ENCODE measurements at regions not wholly inside any gene's neighbourhood (a gene's known extent, or its start where the extent isn't known, plus 50 kb on each side); places are given as distances from the start of the nearest gene placed in this dataset.
"Not testable (repeated sequence)": the region's sequence is repeated elsewhere in the genome, so short reads cannot be mapped to it uniquely, and the experiment has no call there.

- DNase-seq (ENCODE audit: extremely low read depth in 1 of 11, low read depth in 9 of 11, low spot score in 4 of 11) = no peak
These were observed 283.8 kb upstream of the CA10 start for GRCh38 chr17:52442350-52442749.

GRCh38 chr17:52420555-52421078, 262.1 kb upstream of the CA10 start:
- DNase-seq (ENCODE audit: extremely low read depth in 1 of 11, low read depth in 9 of 11, low spot score in 4 of 11) = no peak

GRCh38 chr17:52419229-52419641, 260.7 kb upstream of the CA10 start:
- DNase-seq (ENCODE audit: extremely low read depth in 1 of 11, low read depth in 9 of 11, low spot score in 4 of 11) = no peak

GRCh38 chr17:52410781-52411180, 252.3 kb upstream of the CA10 start:
- no peak for DNase-seq (ENCODE audit: extremely low read depth in 1 of 11, low read depth in 9 of 11, low spot score in 4 of 11)

- DNase-seq (ENCODE audit: extremely low read depth in 1 of 11, low read depth in 9 of 11, low spot score in 4 of 11) = not testable (repeated sequence)
These were observed 250.7 kb upstream of the CA10 start for GRCh38 chr17:52409222-52409621.

- DNase-seq (ENCODE audit: extremely low read depth in 1 of 11, low read depth in 9 of 11, low spot score in 4 of 11) = no peak
These were observed 236.8 kb upstream of the CA10 start for GRCh38 chr17:52395308-52395707.

- DNase-seq (ENCODE audit: extremely low read depth in 1 of 11, low read depth in 9 of 11, low spot score in 4 of 11) = no peak
These were observed 231.9 kb upstream of the CA10 start for GRCh38 chr17:52390422-52390821.

GRCh38 chr17:52389632-52390031, 231.1 kb upstream of the CA10 start:
- DNase-seq (ENCODE audit: extremely low read depth in 1 of 11, low read depth in 9 of 11, low spot score in 4 of 11) = no peak

GRCh38 chr17:52388941-52389340, 230.4 kb upstream of the CA10 start:
- no peak for DNase-seq (ENCODE audit: extremely low read depth in 1 of 11, low read depth in 9 of 11, low spot score in 4 of 11)

GRCh38 chr17:52384695-52385094, 226.2 kb upstream of the CA10 start:
- DNase-seq (ENCODE audit: extremely low read depth in 1 of 11, low read depth in 9 of 11, low spot score in 4 of 11) = no peak

GRCh38 chr17:52383493-52384100, 225.1 kb upstream of the CA10 start:
- DNase-seq (ENCODE audit: extremely low read depth in 1 of 11, low read depth in 9 of 11, low spot score in 4 of 11) = peak; percentile 8 to 62 (median 34)

- DNase-seq (ENCODE audit: extremely low read depth in 1 of 11, low read depth in 9 of 11, low spot score in 4 of 11) = no peak
These were observed 220.3 kb upstream of the CA10 start for GRCh38 chr17:52378860-52379259.

GRCh38 chr17:52376137-52376536, 217.6 kb upstream of the CA10 start:
- DNase-seq (ENCODE audit: extremely low read depth in 1 of 11, low read depth in 9 of 11, low spot score in 4 of 11) = no peak

GRCh38 chr17:52368886-52369285, 210.4 kb upstream of the CA10 start:
- no peak for DNase-seq (ENCODE audit: extremely low read depth in 1 of 11, low read depth in 9 of 11, low spot score in 4 of 11)

GRCh38 chr17:52357854-52358253, 199.3 kb upstream of the CA10 start:
- DNase-seq (ENCODE audit: extremely low read depth in 1 of 11, low read depth in 9 of 11, low spot score in 4 of 11) = no peak

GRCh38 chr17:52336796-52337195, 178.3 kb upstream of the CA10 start:
- no peak for DNase-seq (ENCODE audit: extremely low read depth in 1 of 11, low read depth in 9 of 11, low spot score in 4 of 11)

- no peak for DNase-seq (ENCODE audit: extremely low read depth in 1 of 11, low read depth in 9 of 11, low spot score in 4 of 11)
These were observed 147.8 kb upstream of the CA10 start for GRCh38 chr17:52306314-52306713.

- DNase-seq (ENCODE audit: extremely low read depth in 1 of 11, low read depth in 9 of 11, low spot score in 4 of 11) = no peak
These were observed 140.4 kb upstream of the CA10 start for GRCh38 chr17:52298881-52299280.

GRCh38 chr17:52297230-52298010, 138.9 kb upstream of the CA10 start:
- no peak for DNase-seq (ENCODE audit: extremely low read depth in 1 of 11, low read depth in 9 of 11, low spot score in 4 of 11)

GRCh38 chr17:52294301-52294700, 135.8 kb upstream of the CA10 start:
- DNase-seq (ENCODE audit: extremely low read depth in 1 of 11, low read depth in 9 of 11, low spot score in 4 of 11) = no peak

GRCh38 chr17:52287611-52288010, 129.1 kb upstream of the CA10 start:
- DNase-seq (ENCODE audit: extremely low read depth in 1 of 11, low read depth in 9 of 11, low spot score in 4 of 11) = no peak

All from renal cortex interstitium (tissue), 11 donors.